ENCODE measurements at regions not wholly inside any gene's neighbourhood (a gene's known extent, or its start where the extent isn't known, plus 50 kb on each side); places are given as distances from the start of the nearest gene placed in this dataset.
"Not testable (repeated sequence)": the region's sequence is repeated elsewhere in the genome, so short reads cannot be mapped to it uniquely, and the experiment has no call there.

GRCh38 chr12:116687888-116688287 is 50.0 kb downstream of the SPRING1 start:
- intact Hi-C loops (cut with DNase I), result no loop called here
- Histone ChIP-seq H3K27ac (ENCODE audit: low read length) (no peak overlapping the region), H3K9me3 (ENCODE audit: control insufficient read depth, low read length) (no peaks in the 10 kb centered on the region), H3K4me3 (ENCODE audit: low read length) (no peak overlapping the region), H3K4me1 (ENCODE audit: control insufficient read depth, insufficient read depth, low read length) (no peaks in the 10 kb centered on the region), H3K27me3 (ENCODE audit: control insufficient read depth, insufficient read depth) (no peaks in the 10 kb centered on the region)
- peak; percentile 56 to 86 for ATAC-seq
- 64% methylated on average over 11 of the region's 11 CpGs for WGBS
- peak; percentile 47 to 74 (median 71) for DNase-seq

GRCh38 chr12:116684891-116685290 is 53.0 kb downstream of the SPRING1 start:
- Histone ChIP-seq H3K4me1 (ENCODE audit: control insufficient read depth, insufficient read depth, low read length) (no peaks in the 10 kb centered on the region), H3K4me3 (ENCODE audit: low read length) (no peak overlapping the region), H3K9me3 (ENCODE audit: control insufficient read depth, low read length) (no peaks in the 10 kb centered on the region), H3K27ac (ENCODE audit: low read length) (no peak overlapping the region), H3K27me3 (ENCODE audit: control insufficient read depth, insufficient read depth) (no peaks in the 10 kb centered on the region)
- no peak for DNase-seq
- no peak for ATAC-seq
- WGBS, result 86% methylated on average over 3 of the region's 3 CpGs
- intact Hi-C loops (cut with DNase I), result no loop called here

- ATAC-seq (no peak), DNase-seq (no peak)
- intact Hi-C loops (cut with DNase I), result no loop called here
- no peak overlapping the region for H3K4me3 ChIP-seq (ENCODE audit: low read length)
- H3K9me3 ChIP-seq (ENCODE audit: control insufficient read depth, low read length), result no peaks in the 10 kb centered on the region
- H3K4me1 ChIP-seq (ENCODE audit: control insufficient read depth, insufficient read depth, low read length), result no peaks in the 10 kb centered on the region
- WGBS, result 50% methylated on average over 4 of the region's 4 CpGs
- no peaks in the 10 kb centered on the region for H3K27me3 ChIP-seq (ENCODE audit: control insufficient read depth, insufficient read depth)
- no peak overlapping the region for H3K27ac ChIP-seq (ENCODE audit: low read length)
Measured at GRCh38 chr12:116677202-116677661, 60.6 kb downstream of the SPRING1 start.

- no peaks in the 10 kb centered on the region for H3K9me3 ChIP-seq (ENCODE audit: control insufficient read depth, low read length)
- 67% methylated on average over 18 of the region's 18 CpGs for WGBS
- H3K4me3 ChIP-seq (ENCODE audit: low read length), result no peak overlapping the region
- ATAC-seq (peak in 1 of 2 donors; percentile 78), DNase-seq (no peak)
- H3K27me3 ChIP-seq (ENCODE audit: control insufficient read depth, insufficient read depth), result no peaks in the 10 kb centered on the region
- H3K27ac ChIP-seq (ENCODE audit: low read length), result peak overlapping the region; percentile 57
- H3K4me1 ChIP-seq (ENCODE audit: control insufficient read depth, insufficient read depth, low read length), result no peaks in the 10 kb centered on the region
- intact Hi-C loops (cut with DNase I), result no loop called here
Measured at GRCh38 chr12:116675339-116676107, 62.3 kb downstream of the SPRING1 start.

GRCh38 chr12:116674643-116675183 is 63.2 kb downstream of the SPRING1 start:
- no peak overlapping the region for H3K27ac ChIP-seq (ENCODE audit: low read length)
- 88% methylated on average over 5 of the region's 5 CpGs for WGBS

GRCh38 chr12:116673681-116674111 is 64.2 kb downstream of the SPRING1 start:
- no peaks in the 10 kb centered on the region for H3K27me3 ChIP-seq (ENCODE audit: control insufficient read depth, insufficient read depth)
- no peak for ATAC-seq
- intact Hi-C loops (cut with DNase I), result no loop called here
- 83% methylated on average over 8 of the region's 8 CpGs for WGBS
- H3K9me3 ChIP-seq (ENCODE audit: control insufficient read depth, low read length), result no peaks in the 10 kb centered on the region
- DNase-seq, result no peak
- no peaks in the 10 kb centered on the region for H3K4me1 ChIP-seq (ENCODE audit: control insufficient read depth, insufficient read depth, low read length)
- H3K27ac ChIP-seq (ENCODE audit: low read length), result no peak overlapping the region
- no peak overlapping the region for H3K4me3 ChIP-seq (ENCODE audit: low read length)

More at GRCh38 chr12:116674643-116675183, 63.2 kb downstream of the SPRING1 start:
- Histone ChIP-seq H3K4me3 (ENCODE audit: low read length) (no peak overlapping the region), H3K27me3 (ENCODE audit: control insufficient read depth, insufficient read depth) (no peaks in the 10 kb centered on the region), H3K4me1 (ENCODE audit: control insufficient read depth, insufficient read depth, low read length) (no peaks in the 10 kb centered on the region), H3K9me3 (ENCODE audit: control insufficient read depth, low read length) (no peaks in the 10 kb centered on the region)
- no peak for DNase-seq
- intact Hi-C loops (cut with DNase I), result no loop called here
- ATAC-seq, result no peak

- DNase-seq, result no peak
- H3K27me3 ChIP-seq (ENCODE audit: control insufficient read depth, insufficient read depth), result no peaks in the 10 kb centered on the region
- H3K9me3 ChIP-seq (ENCODE audit: control insufficient read depth, low read length), result no peaks in the 10 kb centered on the region
- 65% methylated on average over 6 of the region's 6 CpGs for WGBS
- no peak for ATAC-seq
- no peaks in the 10 kb centered on the region for H3K4me1 ChIP-seq (ENCODE audit: control insufficient read depth, insufficient read depth, low read length)
- H3K27ac ChIP-seq (ENCODE audit: low read length), result no peak overlapping the region
- intact Hi-C loops (cut with DNase I), result no loop called here
- H3K4me3 ChIP-seq (ENCODE audit: low read length), result no peak overlapping the region
Measured at GRCh38 chr12:116672842-116673516, 64.9 kb downstream of the SPRING1 start.

- Histone ChIP-seq H3K27me3 (ENCODE audit: control insufficient read depth, insufficient read depth) (no peaks in the 10 kb centered on the region), H3K4me3 (ENCODE audit: low read length) (no peak overlapping the region), H3K4me1 (ENCODE audit: control insufficient read depth, insufficient read depth, low read length) (no peaks in the 10 kb centered on the region), H3K9me3 (ENCODE audit: control insufficient read depth, low read length) (no peaks in the 10 kb centered on the region), H3K27ac (ENCODE audit: low read length) (no peak overlapping the region)
- ATAC-seq (no peak), DNase-seq (no peak)
- 88% methylated on average over 7 of the region's 7 CpGs for WGBS
- intact Hi-C loops (cut with DNase I), result no loop called here
Measured at GRCh38 chr12:116672010-116672409, 65.9 kb downstream of the SPRING1 start.

GRCh38 chr12:116670859-116671258 is 67.0 kb downstream of the SPRING1 start:
- intact Hi-C loops (cut with DNase I), result no loop called here
- ATAC-seq, result no peak
- H3K27me3 ChIP-seq (ENCODE audit: control insufficient read depth, insufficient read depth), result no peaks in the 10 kb centered on the region
- H3K27ac ChIP-seq (ENCODE audit: low read length), result no peak overlapping the region
- no peak for DNase-seq
- no peaks in the 10 kb centered on the region for H3K9me3 ChIP-seq (ENCODE audit: control insufficient read depth, low read length)
- no peaks in the 10 kb centered on the region for H3K4me1 ChIP-seq (ENCODE audit: control insufficient read depth, insufficient read depth, low read length)
- no peak overlapping the region for H3K4me3 ChIP-seq (ENCODE audit: low read length)

- no peak for ATAC-seq
- Histone ChIP-seq H3K4me1 (ENCODE audit: control insufficient read depth, insufficient read depth, low read length) (peaks cover under 1% of the 10 kb centered on the region), H3K27me3 (ENCODE audit: control insufficient read depth, insufficient read depth) (no peaks in the 10 kb centered on the region), H3K27ac (ENCODE audit: low read length) (no peak overlapping the region), H3K4me3 (ENCODE audit: low read length) (no peak overlapping the region), H3K9me3 (ENCODE audit: control insufficient read depth, low read length) (no peaks in the 10 kb centered on the region)
- 97% methylated on average over 10 of the region's 10 CpGs for WGBS
- intact Hi-C loops (cut with DNase I), result no loop called here
- DNase-seq, result no peak
Measured at GRCh38 chr12:116667752-116668151, 70.1 kb downstream of the SPRING1 start.

- H3K4me1 ChIP-seq (ENCODE audit: control insufficient read depth, insufficient read depth, low read length); ATAC-seq; intact Hi-C loops (cut with DNase I); H3K9me3 ChIP-seq (ENCODE audit: control insufficient read depth, low read length); H3K27ac ChIP-seq (ENCODE audit: low read length); H3K4me3 ChIP-seq (ENCODE audit: low read length); H3K27me3 ChIP-seq (ENCODE audit: control insufficient read depth, insufficient read depth); DNase-seq: not testable (repeated sequence)
- 97% methylated on average over 8 of the region's 8 CpGs for WGBS
Measured at GRCh38 chr12:116666829-116667228, 71.0 kb downstream of the SPRING1 start.
